Fibroblast of lung (primary cell): ENCODE measurements at regions not wholly inside any gene's neighbourhood (a gene's known extent, or its start where the extent isn't known, plus 50 kb on each side); places are given as distances from the start of the nearest gene placed in this dataset.
"Not testable (repeated sequence)": the region's sequence is repeated elsewhere in the genome, so short reads cannot be mapped to it uniquely, and the experiment has no call there.

Experiments used
- DNase-seq, 2 donors: peaks; one replicate each; pipeline versions ENCODE4 v3.0.0 to v3.0.0-alpha.2; 2010; ENCODE audit warnings: low read depth in 2 of 2
- H2AFZ ChIP-seq: 2 replicates; pipeline ENCODE4 v1.5.1; 2012; ENCODE audit warnings: low read length, control low read depth, inconsistent platforms
- H3K27ac ChIP-seq: 2 replicates; pipeline ENCODE4 v1.5.1; 2011; ENCODE audit warnings: low read length, control low read depth; ENCODE audit not compliant: insufficient read depth
- H3K27me3 ChIP-seq: 2 replicates; pipeline ENCODE4 v1.5.1; 2011; ENCODE audit warnings: mild to moderate bottlenecking, low read length; ENCODE audit not compliant: control insufficient read depth, insufficient read depth
- H3K36me3 ChIP-seq: 2 replicates; pipeline ENCODE4 v1.5.1; 2011; ENCODE audit warnings: low read length; ENCODE audit not compliant: control insufficient read depth, insufficient read depth
- H3K4me1 ChIP-seq: 2 replicates; pipeline ENCODE4 v1.5.1; 2011; ENCODE audit warnings: low read length; ENCODE audit not compliant: control insufficient read depth, insufficient read depth; ENCODE audit errors: extremely low read depth
- H3K4me2 ChIP-seq: 2 replicates; pipeline ENCODE4 v1.5.1; 2011; ENCODE audit warnings: low read length, control low read depth; ENCODE audit not compliant: insufficient read depth; ENCODE audit errors: extremely low read depth
- H3K4me3 ChIP-seq, 4 experiments: fragments of 200-600 bp in 1 of 4; sonication (generic) in 1 of 4; replicated peaks in 1 of 4; 2 replicates each; pipeline ENCODE4 v1.5.1; 2011 to 2016; ENCODE audit warnings: low read length in 4 of 4, low read depth in 3 of 4, mild to moderate bottlenecking in 3 of 4, control low read depth in 2 of 4, inconsistent platforms in 1 of 4, mixed read lengths in 1 of 4; ENCODE audit not compliant: insufficient read depth in 1 of 4; ENCODE audit errors: control extremely low read depth in 1 of 4
- H3K79me2 ChIP-seq: 2 replicates; pipeline ENCODE4 v1.5.1; 2012; ENCODE audit warnings: mild to moderate bottlenecking, low read length, inconsistent platforms; ENCODE audit not compliant: control insufficient read depth, insufficient read depth
- H3K9ac ChIP-seq: 2 replicates; pipeline ENCODE4 v1.5.1; 2011; ENCODE audit warnings: mild to moderate bottlenecking, low read length, control low read depth; ENCODE audit not compliant: insufficient read depth
- H3K9me3 ChIP-seq: 2 replicates; pipeline ENCODE4 v1.5.1; 2012; ENCODE audit warnings: low read depth, low read length; ENCODE audit not compliant: control insufficient read depth, insufficient read depth
- H4K20me1 ChIP-seq: 2 replicates; pipeline ENCODE4 v1.5.1; 2011; ENCODE audit warnings: low read length; ENCODE audit not compliant: control insufficient read depth, insufficient read depth; ENCODE audit errors: extremely low read depth
- EZH2 ChIP-seq: IDR thresholded peaks from 2 replicates; pipeline ENCODE4 v1.5.1; 2012; ENCODE audit warnings: low read length, control low read depth, mild to moderate bottlenecking; ENCODE audit errors: missing control alignments
- TF ChIP-seq, protein P1 (sequence below), 2 donors: IDR thresholded peaks in 1 of 2; conservative IDR thresholded peaks in 1 of 2; 1 replicate in 1 of 2; 2 replicates in 1 of 2; pipeline ENCODE4 v1.5.1; 2011 to 2012; ENCODE audit warnings: low read length in 2 of 2, control low read depth in 1 of 2, inconsistent platforms in 1 of 2, low read depth in 1 of 2, mild to moderate bottlenecking in 1 of 2

DNA sequence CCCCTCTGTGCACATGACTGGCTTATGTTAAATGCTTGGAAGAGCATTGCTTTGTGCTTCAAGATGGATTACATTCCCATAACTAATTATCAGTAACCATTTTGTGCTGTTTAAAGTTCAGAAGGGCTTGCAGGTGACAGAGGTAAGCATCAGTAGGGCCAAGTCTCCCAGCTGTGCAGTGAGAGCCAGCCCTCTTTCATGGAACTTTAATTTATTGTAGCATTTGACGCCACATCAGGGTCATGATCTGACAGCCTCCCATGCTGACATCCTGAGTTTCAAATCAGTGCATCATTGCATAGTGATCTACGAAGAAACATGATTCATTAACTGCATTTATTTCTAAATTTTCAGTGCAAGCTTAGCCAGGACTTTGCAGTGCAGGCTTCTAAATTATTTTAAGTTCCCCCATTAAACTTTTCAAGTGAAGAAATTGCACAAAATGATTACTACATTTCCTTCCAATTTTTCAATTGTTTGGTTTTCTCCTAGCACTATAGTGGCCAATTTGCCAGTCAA, 380.9 kb downstream of the UTRN start:
- Histone ChIP-seq H3K9me3 (no peaks in the 10 kb centered on the region), H2AFZ (no peak overlapping the region), H3K4me3 (no peak overlapping the region), H3K27me3 (no peaks in the 10 kb centered on the region), H3K9ac (no peak overlapping the region), H3K27ac (no peak overlapping the region), H3K36me3 (no peaks in the 10 kb centered on the region), H3K79me2 (no peaks in the 10 kb centered on the region), H4K20me1 (no peaks in the 10 kb centered on the region), H3K4me1 (no peaks in the 10 kb centered on the region), H3K4me2 (no peak overlapping the region)
- TF ChIP-seq, protein P1, sequence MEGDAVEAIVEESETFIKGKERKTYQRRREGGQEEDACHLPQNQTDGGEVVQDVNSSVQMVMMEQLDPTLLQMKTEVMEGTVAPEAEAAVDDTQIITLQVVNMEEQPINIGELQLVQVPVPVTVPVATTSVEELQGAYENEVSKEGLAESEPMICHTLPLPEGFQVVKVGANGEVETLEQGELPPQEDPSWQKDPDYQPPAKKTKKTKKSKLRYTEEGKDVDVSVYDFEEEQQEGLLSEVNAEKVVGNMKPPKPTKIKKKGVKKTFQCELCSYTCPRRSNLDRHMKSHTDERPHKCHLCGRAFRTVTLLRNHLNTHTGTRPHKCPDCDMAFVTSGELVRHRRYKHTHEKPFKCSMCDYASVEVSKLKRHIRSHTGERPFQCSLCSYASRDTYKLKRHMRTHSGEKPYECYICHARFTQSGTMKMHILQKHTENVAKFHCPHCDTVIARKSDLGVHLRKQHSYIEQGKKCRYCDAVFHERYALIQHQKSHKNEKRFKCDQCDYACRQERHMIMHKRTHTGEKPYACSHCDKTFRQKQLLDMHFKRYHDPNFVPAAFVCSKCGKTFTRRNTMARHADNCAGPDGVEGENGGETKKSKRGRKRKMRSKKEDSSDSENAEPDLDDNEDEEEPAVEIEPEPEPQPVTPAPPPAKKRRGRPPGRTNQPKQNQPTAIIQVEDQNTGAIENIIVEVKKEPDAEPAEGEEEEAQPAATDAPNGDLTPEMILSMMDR (conservative IDR thresholded peaks at IDR 0.05 in 1 of 2, IDR thresholded peaks at IDR 0.05 in 1 of 2; ENCODE audit: low read depth in 1 of 2, low read length in 2 of 2) = no peak
- no peak for TF ChIP-seq EZH2
- DNase-seq = no peak

DNA sequence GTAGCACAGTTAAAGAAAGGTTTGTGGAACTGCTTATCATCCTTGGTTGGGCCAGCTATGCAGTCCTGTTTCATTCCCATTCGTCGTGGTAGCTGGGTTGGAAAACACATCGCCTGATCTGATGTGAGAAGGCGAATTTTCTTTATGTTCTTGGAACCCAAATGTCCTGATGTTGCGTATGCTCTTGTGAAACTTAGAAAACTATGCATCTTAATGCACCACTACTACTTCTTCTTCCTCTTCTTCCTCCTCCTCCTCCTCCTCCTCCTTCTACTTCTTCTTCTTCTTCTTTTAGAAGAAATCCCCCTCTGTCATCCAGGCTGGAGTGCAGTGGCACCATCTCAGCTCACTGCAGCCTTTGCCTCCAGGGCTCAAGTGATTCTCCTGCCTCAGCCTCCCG, 381.6 kb downstream of the UTRN start:
- Histone ChIP-seq H3K4me3 (no peak overlapping the region), H3K9me3 (no peaks in the 10 kb centered on the region), H3K79me2 (no peaks in the 10 kb centered on the region), H3K27ac (no peak overlapping the region), H3K9ac (no peak overlapping the region), H3K36me3 (no peaks in the 10 kb centered on the region), H2AFZ (no peak overlapping the region), H3K4me1 (no peaks in the 10 kb centered on the region), H3K27me3 (no peaks in the 10 kb centered on the region), H3K4me2 (no peak overlapping the region), H4K20me1 (no peaks in the 10 kb centered on the region)
- no peak for DNase-seq
- TF ChIP-seq EZH2 = no peak
- TF ChIP-seq, protein P1 (conservative IDR thresholded peaks at IDR 0.05 in 1 of 2, IDR thresholded peaks at IDR 0.05 in 1 of 2; ENCODE audit: low read depth in 1 of 2, low read length in 2 of 2) = no peak

DNA sequence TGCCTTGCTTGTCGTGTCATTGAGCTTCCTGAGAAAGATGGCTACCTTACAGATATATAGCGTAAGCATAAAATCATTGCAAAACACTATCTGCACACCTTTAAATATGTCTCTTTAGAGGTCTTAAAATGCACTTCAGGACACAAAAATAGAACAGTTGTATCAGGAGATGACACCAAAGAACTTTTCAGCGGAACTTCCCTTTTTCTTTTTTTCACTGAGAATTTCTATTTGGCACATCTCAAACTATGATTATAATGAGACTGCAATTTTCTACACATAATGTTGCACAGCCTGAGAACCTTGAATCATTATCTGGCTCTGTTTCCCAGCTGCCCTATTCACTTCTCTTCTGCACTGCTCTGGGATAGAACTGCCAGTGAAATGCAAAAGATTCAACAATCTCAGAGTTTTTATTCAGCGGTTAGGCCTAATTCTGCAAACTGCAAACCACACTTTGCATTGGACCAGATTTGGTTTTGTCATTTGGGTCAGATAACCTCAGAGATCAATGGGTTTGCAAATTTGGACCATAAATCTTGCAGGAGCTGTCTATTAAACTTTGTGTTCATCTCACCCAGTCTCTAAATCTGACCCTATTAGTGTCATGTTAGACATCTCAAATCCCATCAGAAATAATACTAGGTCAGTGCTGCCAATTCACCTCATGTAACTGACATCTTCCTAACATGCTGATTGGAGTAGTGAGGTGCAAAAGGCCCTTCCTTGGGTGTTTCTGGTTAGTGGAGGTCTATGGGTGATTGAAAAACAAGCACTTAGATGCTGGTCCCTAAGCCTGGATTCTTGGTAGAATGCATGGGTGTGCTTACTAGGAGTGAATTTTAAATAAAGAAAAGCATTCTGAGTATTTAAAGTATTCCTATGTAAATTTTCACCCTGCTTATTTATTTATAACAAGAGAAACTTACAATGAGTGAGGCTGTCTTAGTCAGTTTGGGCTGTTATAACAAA, 382.7 kb downstream of the UTRN start:
- no peaks in the 10 kb centered on the region for H3K4me1 ChIP-seq
- TF ChIP-seq, protein P1 (conservative IDR thresholded peaks at IDR 0.05 in 1 of 2, IDR thresholded peaks at IDR 0.05 in 1 of 2; ENCODE audit: low read depth in 1 of 2, low read length in 2 of 2) = no peak
- TF ChIP-seq EZH2 = no peak
- no peaks in the 10 kb centered on the region for H3K79me2 ChIP-seq
- H3K4me3 ChIP-seq = no peak overlapping the region
- no peaks in the 10 kb centered on the region for H3K36me3 ChIP-seq
- no peak overlapping the region for H3K27ac ChIP-seq
- H2AFZ ChIP-seq = no peak overlapping the region
- H3K4me2 ChIP-seq = no peak overlapping the region
- H4K20me1 ChIP-seq = no peaks in the 10 kb centered on the region
- DNase-seq = no peak
- no peak overlapping the region for H3K9ac ChIP-seq
- H3K9me3 ChIP-seq = no peaks in the 10 kb centered on the region
- H3K27me3 ChIP-seq = no peaks in the 10 kb centered on the region

DNA sequence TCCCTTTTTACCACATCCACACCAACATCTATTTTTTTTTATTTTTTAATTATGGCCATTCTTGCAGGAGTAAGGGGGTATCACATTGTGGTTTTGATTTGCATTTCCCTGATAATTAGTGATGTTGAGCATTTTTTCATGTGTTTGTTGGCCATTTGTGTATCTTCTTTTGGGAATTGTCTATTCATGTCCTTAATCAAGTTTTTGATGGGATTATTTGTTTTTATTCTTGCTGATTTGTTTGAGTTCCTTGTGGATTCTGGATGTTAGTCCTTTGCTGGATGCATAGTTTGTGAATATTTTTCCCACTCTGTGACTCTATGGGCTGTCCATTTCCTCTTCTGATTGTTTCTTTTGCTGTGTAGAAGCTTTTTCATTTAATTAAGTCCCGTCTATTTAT, 385.1 kb downstream of the UTRN start:
- H3K9ac ChIP-seq, H3K4me3 ChIP-seq, H3K36me3 ChIP-seq, H3K9me3 ChIP-seq, H3K4me1 ChIP-seq, H3K27me3 ChIP-seq, H3K79me2 ChIP-seq, H3K27ac ChIP-seq, H3K4me2 ChIP-seq, H4K20me1 ChIP-seq, DNase-seq, H2AFZ ChIP-seq: not testable (repeated sequence)
